ENCODE measurements at regions not wholly inside any gene's neighbourhood (a gene's known extent, or its start where the extent isn't known, plus 50 kb on each side); places are given as distances from the start of the nearest gene placed in this dataset.

GRCh38 chr7:21330462-21331178, 97.3 kb upstream of the SP4 start:
- TF ChIP-seq CTCF (IDR thresholded peaks at IDR 0.05) (no peak), POLR2A (IDR thresholded peaks at IDR 0.05) (no peak)
